Activated CD4-positive, alpha-beta T cell treated with anti-CD3 and anti-CD28 coated beads, Interleukin-2, amount 10 ng/mL, durations not matched to agents 24 days and 14 days (primary cell): ENCODE measurements at regions not wholly inside any gene's neighbourhood (a gene's known extent, or its start where the extent isn't known, plus 50 kb on each side); places are given as distances from the start of the nearest gene placed in this dataset.
"Not testable (repeated sequence)": the region's sequence is repeated elsewhere in the genome, so short reads cannot be mapped to it uniquely, and the experiment has no call there.

ENCODE experiments used
- DNase-seq: peaks from one replicate; pipeline ENCODE4 v3.0.0; 2022
- H3K27ac Mint-ChIP-seq: one replicate; pipeline ENCODE4 v1.8.0; 2022; ENCODE audit warnings: mild to moderate bottlenecking, mixed read lengths
- H3K27me3 Mint-ChIP-seq: one replicate; pipeline ENCODE4 v1.8.0; 2022; ENCODE audit warnings: mixed read lengths
- H3K36me3 Mint-ChIP-seq: one replicate; pipeline ENCODE4 v1.8.0; 2022; ENCODE audit warnings: low read depth, mild to moderate bottlenecking, mixed read lengths
- H3K4me1 Mint-ChIP-seq: one replicate; pipeline ENCODE4 v1.8.0; 2021; ENCODE audit warnings: mixed read lengths
- H3K4me3 Mint-ChIP-seq: one replicate; pipeline ENCODE4 v1.8.0; 2022; ENCODE audit warnings: mild to moderate bottlenecking, moderate library complexity, mixed read lengths
- H3K9me3 Mint-ChIP-seq: one replicate; pipeline ENCODE4 v1.8.0; 2021; ENCODE audit warnings: mixed read lengths
- intact Hi-C: fragments of 100-400 bp; cut with micrococcal nuclease; formaldehyde crosslinking; loops from one replicate; pipeline ENCODE4 v1.15.1; 2023

DNA sequence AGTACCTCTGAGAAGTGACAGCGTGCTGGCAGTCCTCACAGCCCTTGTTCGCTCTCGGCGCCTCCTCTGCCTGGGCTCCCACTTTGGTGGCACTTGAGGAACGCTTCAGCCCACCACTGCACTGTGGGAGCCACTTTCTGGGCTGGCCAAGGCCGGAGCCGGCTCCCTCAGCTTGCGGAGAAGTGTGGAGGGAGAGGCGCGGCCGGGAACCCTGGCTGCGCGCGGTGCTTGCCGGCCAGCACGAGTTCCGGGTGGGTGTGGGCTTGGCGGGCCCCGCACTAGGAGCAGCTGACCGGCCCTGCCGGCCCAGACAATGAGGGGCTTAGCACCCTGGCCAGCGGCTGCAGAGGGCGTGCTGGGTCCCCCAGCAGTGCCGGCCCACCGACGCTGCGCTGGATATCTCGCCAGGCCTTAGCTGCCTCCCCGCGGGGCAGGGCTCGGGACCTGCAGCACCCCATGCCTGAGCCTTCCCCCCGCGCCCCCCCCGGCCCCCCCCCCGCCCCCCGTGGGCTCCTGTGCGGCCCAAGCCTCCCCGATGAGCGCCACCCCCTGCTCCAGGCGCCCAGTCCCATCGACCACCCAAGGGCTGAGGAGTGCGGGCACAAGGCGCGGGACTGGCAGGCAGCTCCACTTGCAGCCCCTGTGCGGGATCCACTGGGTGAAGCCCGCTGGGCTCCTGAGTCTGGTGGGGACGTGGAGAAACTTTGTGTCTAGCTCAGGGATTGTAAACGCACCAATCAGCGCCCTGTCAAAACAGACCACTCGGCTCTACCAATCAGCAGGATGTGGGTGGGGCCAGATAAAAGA lies 847.7 kb upstream of the CDH6 start:
- intact Hi-C loops, H3K27me3 Mint-ChIP-seq, H3K4me1 Mint-ChIP-seq, H3K27ac Mint-ChIP-seq, H3K4me3 Mint-ChIP-seq, DNase-seq, H3K9me3 Mint-ChIP-seq, H3K36me3 Mint-ChIP-seq: not testable (repeated sequence)

DNA sequence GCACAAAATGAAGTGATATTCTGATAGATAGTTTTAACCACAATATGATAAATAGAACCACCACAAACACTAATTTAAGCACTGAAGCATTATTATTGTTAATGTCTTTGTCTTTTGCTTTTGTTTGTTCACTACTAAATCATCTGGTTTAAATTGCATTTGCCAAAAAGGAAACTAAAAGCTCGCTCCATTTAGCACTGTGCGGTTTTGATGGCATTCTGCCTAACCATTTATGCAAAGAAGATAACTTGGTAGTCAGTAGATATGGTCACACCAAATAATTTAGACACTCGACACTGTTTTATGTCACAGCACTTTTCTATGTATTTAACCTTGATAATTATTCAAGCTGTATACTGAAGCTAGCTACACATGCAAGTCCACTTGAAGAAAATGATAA lies 849.8 kb upstream of the CDH6 start:
- intact Hi-C loops = no loop called here
- DNase-seq = no peak
- Mint-ChIP-seq H3K27ac (no peak overlapping the region), H3K4me3 (no peak overlapping the region), H3K4me1 (no peaks in the 10 kb centered on the region), H3K27me3 (no peaks in the 10 kb centered on the region), H3K9me3 (peaks cover 7% of the 10 kb centered on the region), H3K36me3 (no peaks in the 10 kb centered on the region)

DNA sequence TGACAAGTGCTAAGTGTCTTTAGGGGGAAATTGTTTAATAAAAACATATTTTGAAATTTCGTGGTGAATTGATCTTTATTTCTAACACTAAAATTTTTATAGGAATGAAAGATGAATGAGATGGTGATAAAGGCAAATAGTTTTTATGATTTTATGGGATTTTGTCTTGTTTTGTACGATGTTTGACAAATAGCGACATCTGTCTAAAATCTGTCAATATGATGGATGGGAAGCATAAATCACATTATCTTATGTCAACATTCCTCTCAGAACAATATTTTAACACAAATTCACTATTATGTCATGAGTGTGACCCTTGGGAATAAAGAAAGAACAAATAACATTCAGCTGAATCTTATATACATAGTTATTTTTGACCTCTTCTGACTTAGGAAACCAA lies 852.0 kb upstream of the CDH6 start:
- intact Hi-C loops = no loop called here
- no peaks in the 10 kb centered on the region for H3K9me3 Mint-ChIP-seq
- H3K4me1 Mint-ChIP-seq = no peaks in the 10 kb centered on the region
- H3K36me3 Mint-ChIP-seq = no peaks in the 10 kb centered on the region
- no peak overlapping the region for H3K4me3 Mint-ChIP-seq
- no peak for DNase-seq
- H3K27ac Mint-ChIP-seq = no peak overlapping the region
- H3K27me3 Mint-ChIP-seq = no peaks in the 10 kb centered on the region

DNA sequence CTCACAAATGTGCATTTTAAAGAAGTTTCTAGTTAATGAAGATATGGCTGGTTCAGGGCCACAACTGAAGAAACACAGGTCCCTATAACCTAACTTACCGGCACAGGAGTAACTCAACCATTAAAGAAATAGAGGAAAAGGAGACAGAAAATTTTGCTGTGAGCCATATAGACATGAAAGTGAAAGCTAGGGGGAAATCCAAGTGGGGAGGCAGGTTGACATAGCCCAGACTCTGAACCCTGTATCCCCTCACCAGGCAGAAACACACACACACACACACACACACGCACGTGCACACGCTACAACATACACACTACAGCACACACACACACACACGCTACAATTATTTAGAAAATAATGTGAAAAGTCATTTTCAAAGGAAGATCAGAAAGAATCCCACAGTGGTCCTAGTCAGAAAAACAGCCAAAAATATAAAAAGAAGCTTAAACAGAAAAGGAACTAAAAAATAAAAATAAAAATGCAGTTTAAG lies 856.4 kb upstream of the CDH6 start:
- no peak overlapping the region for H3K27ac Mint-ChIP-seq
- no peaks in the 10 kb centered on the region for H3K36me3 Mint-ChIP-seq
- DNase-seq = no peak
- H3K4me3 Mint-ChIP-seq = no peak overlapping the region
- intact Hi-C loops = no loop called here
- H3K9me3 Mint-ChIP-seq = no peaks in the 10 kb centered on the region
- H3K4me1 Mint-ChIP-seq = no peaks in the 10 kb centered on the region
- no peaks in the 10 kb centered on the region for H3K27me3 Mint-ChIP-seq

DNA sequence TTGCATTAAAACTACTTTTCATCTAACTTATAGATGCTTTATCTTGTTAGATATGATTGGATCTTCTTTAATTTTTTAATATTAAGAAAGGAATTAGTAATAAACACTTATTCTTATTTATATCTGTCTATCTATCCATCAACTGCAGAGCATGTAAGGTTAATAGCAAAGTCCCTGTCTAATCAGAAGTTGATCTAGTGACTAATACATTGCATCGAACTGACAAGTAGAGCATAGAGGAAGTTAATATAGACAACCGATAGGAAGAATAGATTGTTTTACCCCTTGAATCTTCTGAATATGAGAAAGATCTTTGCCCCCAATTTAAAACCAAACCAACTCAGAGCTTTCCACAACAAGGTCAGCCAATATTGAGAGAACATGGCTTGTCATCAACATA lies 862.0 kb upstream of the CDH6 start:
- intact Hi-C loops = no loop called here
- H3K4me1 Mint-ChIP-seq = no peaks in the 10 kb centered on the region
- H3K4me3 Mint-ChIP-seq = no peak overlapping the region
- no peaks in the 10 kb centered on the region for H3K27me3 Mint-ChIP-seq
- no peak overlapping the region for H3K27ac Mint-ChIP-seq
- no peak for DNase-seq
- no peaks in the 10 kb centered on the region for H3K36me3 Mint-ChIP-seq
- no peaks in the 10 kb centered on the region for H3K9me3 Mint-ChIP-seq

DNA sequence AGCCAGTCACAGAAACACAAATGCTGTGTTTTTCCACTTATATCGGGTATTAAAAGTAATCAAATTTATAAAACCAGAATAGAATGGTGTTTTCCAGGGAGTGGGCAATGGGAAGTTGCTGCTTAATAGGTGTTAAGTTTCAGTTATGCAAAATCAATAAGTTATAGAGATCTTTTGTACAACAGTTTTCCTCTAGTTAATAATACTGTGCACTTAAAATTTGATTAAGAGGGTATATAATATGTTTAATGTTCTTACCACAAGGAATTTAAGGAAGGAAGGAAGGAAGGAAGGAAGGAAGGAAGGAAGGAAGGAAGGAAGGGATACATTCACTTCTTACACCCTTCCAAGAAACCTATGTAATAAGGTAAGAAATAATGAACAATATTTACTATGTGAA lies 867.7 kb upstream of the CDH6 start:
- Mint-ChIP-seq H3K4me1 (no peaks in the 10 kb centered on the region), H3K27me3 (no peaks in the 10 kb centered on the region), H3K9me3 (no peaks in the 10 kb centered on the region), H3K27ac (no peak overlapping the region), H3K4me3 (no peak overlapping the region), H3K36me3 (no peaks in the 10 kb centered on the region)
- intact Hi-C loops = no loop called here
- DNase-seq = no peak

DNA sequence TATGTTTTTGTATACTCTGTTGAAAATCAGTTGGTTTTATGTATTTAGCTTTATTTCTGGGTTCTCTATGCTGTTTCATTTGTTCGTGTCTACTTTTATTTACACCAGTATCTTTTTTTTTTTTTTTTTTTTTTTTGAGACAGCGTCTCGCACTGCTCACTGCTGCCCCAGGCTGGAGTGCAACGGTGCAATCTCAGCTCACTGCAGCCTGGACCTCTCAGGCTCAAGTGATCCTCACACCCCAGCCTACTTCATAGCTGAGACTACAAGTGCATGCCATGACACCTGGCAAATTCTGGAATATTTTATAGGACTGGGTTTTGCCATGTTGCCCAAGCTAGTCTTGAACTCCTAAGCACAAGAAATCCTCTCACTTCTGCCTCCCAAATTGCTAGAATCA lies 869.4 kb upstream of the CDH6 start:
- H3K27me3 Mint-ChIP-seq = no peaks in the 10 kb centered on the region
- no peaks in the 10 kb centered on the region for H3K36me3 Mint-ChIP-seq
- intact Hi-C loops = no loop called here
- no peaks in the 10 kb centered on the region for H3K9me3 Mint-ChIP-seq
- no peaks in the 10 kb centered on the region for H3K4me1 Mint-ChIP-seq
- DNase-seq = no peak
- H3K4me3 Mint-ChIP-seq = no peak overlapping the region
- H3K27ac Mint-ChIP-seq = no peak overlapping the region

DNA sequence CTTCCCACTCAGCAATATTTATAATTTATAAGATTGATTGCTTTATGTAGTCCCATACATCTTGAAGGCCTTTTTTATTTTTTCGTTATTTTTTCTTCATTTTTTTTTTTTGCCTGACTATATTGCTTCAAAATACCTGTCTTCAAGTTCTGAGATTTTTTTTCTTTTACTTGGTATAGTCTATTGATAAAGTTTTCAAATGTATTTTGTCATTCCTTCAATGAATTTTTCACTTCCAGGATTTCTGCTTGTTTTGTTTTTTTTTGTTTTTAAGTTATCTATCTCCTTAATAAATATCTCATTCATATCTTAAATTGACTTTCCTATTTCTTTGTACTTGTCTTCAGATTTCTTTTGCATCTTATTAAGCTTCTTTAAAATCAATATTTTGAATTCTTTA lies 905.6 kb upstream of the CDH6 start:
- intact Hi-C loops = no loop called here
- Mint-ChIP-seq H3K27me3 (no peaks in the 10 kb centered on the region), H3K27ac (no peak overlapping the region), H3K4me1 (no peaks in the 10 kb centered on the region), H3K4me3 (no peak overlapping the region), H3K9me3 (peaks cover 17% of the 10 kb centered on the region), H3K36me3 (no peaks in the 10 kb centered on the region)
- no peak for DNase-seq

DNA sequence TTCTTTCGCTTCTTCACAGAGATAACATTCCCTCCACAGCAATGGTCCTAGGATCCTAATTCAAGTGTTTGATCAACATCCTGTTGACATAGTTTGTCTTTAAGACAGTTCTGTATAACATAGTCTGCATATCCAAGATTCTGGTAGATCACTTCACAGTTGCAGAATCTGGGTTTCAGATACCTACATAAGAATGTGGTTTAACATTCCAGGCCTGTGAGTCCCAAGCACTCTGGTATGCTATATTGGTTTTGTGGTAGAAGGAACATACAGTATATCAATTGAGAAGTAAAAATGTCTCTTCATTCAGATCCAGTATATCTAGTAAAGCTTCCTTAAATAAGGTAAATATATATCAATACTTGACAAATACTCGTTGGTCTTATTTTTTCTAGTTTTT lies 914.2 kb upstream of the CDH6 start:
- H3K36me3 Mint-ChIP-seq = no peaks in the 10 kb centered on the region
- H3K27me3 Mint-ChIP-seq = no peaks in the 10 kb centered on the region
- no peaks in the 10 kb centered on the region for H3K4me1 Mint-ChIP-seq
- H3K4me3 Mint-ChIP-seq = no peak overlapping the region
- peaks cover 7% of the 10 kb centered on the region for H3K9me3 Mint-ChIP-seq
- no peak overlapping the region for H3K27ac Mint-ChIP-seq
- no peak for DNase-seq
- intact Hi-C loops = no loop called here

DNA sequence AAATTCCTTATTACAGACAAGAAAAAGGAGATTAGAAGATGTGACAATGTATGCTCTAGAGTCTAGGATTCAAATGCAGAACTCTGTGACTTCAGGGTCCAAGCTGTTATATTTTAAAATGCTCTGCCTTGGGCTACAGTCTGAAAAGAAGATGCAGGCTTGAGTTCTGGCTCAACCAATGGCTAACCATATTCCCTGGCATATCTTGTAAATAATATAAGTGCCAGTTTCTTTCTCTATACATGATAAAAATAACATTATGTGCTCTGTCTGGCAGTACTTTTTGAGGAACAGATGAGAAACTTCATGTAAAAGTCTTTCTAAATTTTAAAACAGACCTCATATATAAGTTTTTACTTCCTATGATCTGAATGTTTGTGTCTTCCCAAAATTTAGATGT lies 926.5 kb upstream of the CDH6 start:
- H3K4me1 Mint-ChIP-seq = no peaks in the 10 kb centered on the region
- no peak overlapping the region for H3K4me3 Mint-ChIP-seq
- no peak overlapping the region for H3K27ac Mint-ChIP-seq
- no peaks in the 10 kb centered on the region for H3K27me3 Mint-ChIP-seq
- H3K36me3 Mint-ChIP-seq = no peaks in the 10 kb centered on the region
- DNase-seq = no peak
- H3K9me3 Mint-ChIP-seq = peaks cover 7% of the 10 kb centered on the region
- intact Hi-C loops = no loop called here

DNA sequence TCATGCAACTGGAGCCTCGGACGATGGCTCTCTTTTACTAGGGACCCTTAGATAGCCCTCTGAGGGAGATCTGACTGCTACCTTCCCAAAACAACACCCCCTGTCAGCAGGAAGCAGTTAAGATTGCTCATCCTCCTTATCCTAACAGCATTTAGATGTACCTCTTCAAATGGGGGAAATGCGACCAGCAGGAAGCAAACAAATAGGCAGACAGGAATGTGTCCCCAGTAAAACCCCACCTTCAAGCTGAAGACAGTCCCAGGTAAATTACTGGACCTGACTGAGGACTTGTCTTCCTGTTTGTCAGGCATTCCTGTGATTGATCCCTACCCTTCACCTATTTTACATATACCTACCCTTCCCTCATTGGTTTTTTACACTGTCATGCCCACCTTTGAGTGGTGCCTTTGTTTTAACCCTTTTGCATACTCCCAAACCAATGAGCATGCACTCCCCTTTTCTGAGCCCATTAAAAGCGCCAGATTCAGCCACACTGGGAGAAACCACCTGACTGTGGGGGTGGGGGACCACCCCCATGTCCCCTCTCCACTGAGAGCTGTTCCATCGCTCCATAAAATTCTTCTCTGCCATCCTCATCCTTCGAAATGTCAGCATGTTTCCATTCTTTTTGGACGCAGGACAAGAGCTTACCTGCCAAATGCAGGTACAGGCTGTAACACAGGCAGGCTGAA lies 954.0 kb upstream of the CDH6 start:
- H3K27ac Mint-ChIP-seq = no peak overlapping the region
- H3K4me1 Mint-ChIP-seq = no peaks in the 10 kb centered on the region
- intact Hi-C loops = no loop called here
- peaks cover 3% of the 10 kb centered on the region for H3K9me3 Mint-ChIP-seq
- H3K4me3 Mint-ChIP-seq = no peak overlapping the region
- no peaks in the 10 kb centered on the region for H3K36me3 Mint-ChIP-seq
- no peaks in the 10 kb centered on the region for H3K27me3 Mint-ChIP-seq
- no peak for DNase-seq

DNA sequence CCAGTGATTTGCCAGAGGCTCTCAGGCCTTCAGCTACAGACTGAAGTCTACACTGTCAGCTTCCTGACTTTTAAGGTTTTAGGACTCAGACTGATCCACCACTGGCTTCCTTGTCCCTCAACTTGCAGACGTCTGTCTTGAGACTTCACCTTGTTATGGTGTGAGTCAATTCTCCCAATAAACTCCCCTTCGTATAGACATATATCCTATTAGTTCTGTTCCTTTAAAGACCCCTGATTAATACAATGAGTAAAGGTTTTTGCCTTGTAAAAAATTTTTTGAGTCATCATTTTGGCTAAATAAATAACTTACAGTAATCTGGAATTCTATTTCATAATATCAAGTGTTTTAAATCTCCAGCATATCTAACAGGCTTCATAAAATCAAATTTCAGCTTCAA lies 956.3 kb upstream of the CDH6 start:
- DNase-seq = no peak
- intact Hi-C loops = no loop called here
- Mint-ChIP-seq H3K27me3 (no peaks in the 10 kb centered on the region), H3K9me3 (no peaks in the 10 kb centered on the region), H3K4me1 (no peaks in the 10 kb centered on the region), H3K27ac (no peak overlapping the region), H3K36me3 (no peaks in the 10 kb centered on the region), H3K4me3 (no peak overlapping the region)

DNA sequence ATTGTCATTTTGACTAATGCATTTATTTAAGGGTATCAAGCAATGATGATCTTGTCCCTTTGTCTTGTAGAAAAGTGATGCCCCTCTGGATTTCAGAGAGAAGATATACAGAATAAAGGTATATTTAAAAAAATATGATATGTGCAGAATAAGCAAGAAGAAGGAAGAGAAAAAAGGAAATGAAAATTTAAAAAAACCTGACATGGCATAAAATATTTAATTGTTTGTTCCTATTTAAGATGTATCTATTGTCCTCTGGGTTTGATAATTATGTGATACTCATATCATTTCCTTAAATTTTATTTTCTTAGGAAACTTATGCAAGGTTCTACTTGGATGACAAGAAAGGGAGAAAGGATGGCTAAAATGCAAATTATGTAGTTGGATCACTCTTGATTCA lies 983.7 kb upstream of the CDH6 start:
- no peaks in the 10 kb centered on the region for H3K27me3 Mint-ChIP-seq
- H3K4me3 Mint-ChIP-seq = no peak overlapping the region
- no peak for DNase-seq
- H3K4me1 Mint-ChIP-seq = no peaks in the 10 kb centered on the region
- intact Hi-C loops = no loop called here
- no peaks in the 10 kb centered on the region for H3K36me3 Mint-ChIP-seq
- H3K27ac Mint-ChIP-seq = no peak overlapping the region
- no peaks in the 10 kb centered on the region for H3K9me3 Mint-ChIP-seq

DNA sequence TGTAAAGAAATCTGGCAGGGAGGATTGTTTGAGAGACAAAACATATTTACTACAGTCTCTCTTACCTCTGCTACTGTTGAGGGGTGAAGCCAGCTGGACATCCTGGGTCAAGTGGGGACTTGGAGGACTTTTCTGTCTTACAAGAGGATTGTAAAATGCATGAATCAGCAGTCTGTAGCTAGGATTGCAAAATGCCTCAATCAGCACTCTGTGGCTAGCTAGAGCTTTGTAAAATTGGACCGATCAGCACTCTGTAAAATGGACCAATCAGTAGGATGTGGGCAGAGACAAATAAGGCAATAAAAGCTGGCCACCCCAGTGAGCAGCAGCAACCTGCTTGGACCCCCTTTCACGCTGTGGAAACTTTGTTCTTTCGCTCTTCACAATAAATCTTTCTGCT lies 995.8 kb upstream of the CDH6 start:
- Mint-ChIP-seq H3K4me3 (no peak overlapping the region), H3K27ac (no peak overlapping the region), H3K27me3 (no peaks in the 10 kb centered on the region), H3K4me1 (no peaks in the 10 kb centered on the region), H3K9me3 (peaks cover 8% of the 10 kb centered on the region), H3K36me3 (no peaks in the 10 kb centered on the region)
- intact Hi-C loops = no loop called here
- no peak for DNase-seq

DNA sequence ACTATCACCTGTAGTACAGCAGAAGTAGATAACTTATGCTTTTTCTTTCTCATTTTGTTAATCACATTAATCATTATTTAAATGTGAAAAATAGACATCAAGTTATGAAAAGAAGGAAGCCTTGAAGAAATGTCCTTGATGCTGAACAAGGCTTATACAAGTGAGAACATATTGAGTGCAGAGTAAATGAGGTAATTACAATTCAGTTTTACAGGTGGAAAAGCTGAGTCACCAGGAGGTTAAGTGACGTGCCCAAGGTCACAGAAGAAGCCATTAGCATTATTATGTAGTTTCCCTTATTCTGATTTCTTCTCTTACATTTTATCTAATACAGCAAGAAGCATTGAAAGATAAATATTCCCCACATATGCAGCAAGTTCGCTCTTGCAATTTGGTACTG lies 998.5 kb upstream of the CDH6 start:
- Mint-ChIP-seq H3K4me1 (no peaks in the 10 kb centered on the region), H3K36me3 (no peaks in the 10 kb centered on the region), H3K27me3 (no peaks in the 10 kb centered on the region), H3K9me3 (peaks cover 7% of the 10 kb centered on the region), H3K4me3 (no peak overlapping the region), H3K27ac (no peak overlapping the region)
- no peak for DNase-seq
- intact Hi-C loops = no loop called here
